ENCODE measurements at regions not wholly inside any gene's neighbourhood (a gene's known extent, or its start where the extent isn't known, plus 50 kb on each side); places are given as distances from the start of the nearest gene placed in this dataset.

- no peak for TF ChIP-seq REST (IDR thresholded peaks at IDR 0.05; ENCODE audit: low read depth, low read length)
- TF ChIP-seq GATA2 (CRISPR knock-in tag; IDR thresholded peaks at IDR 0.05) = no peak
- TF ChIP-seq, protein P1, sequence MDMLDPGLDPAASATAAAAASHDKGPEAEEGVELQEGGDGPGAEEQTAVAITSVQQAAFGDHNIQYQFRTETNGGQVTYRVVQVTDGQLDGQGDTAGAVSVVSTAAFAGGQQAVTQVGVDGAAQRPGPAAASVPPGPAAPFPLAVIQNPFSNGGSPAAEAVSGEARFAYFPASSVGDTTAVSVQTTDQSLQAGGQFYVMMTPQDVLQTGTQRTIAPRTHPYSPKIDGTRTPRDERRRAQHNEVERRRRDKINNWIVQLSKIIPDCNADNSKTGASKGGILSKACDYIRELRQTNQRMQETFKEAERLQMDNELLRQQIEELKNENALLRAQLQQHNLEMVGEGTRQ (IDR thresholded peaks at IDR 0.05; ENCODE audit: borderline replicate concordance, low read depth, low read length) = no peak
- no peak for TF ChIP-seq CTCF (IDR thresholded peaks at IDR 0.05)
- no peak for TF ChIP-seq TAF1 (IDR thresholded peaks at IDR 0.05; ENCODE audit: borderline replicate concordance, low read depth, low read length)
- no peak for TF ChIP-seq EP300 (IDR thresholded peaks at IDR 0.05; ENCODE audit: borderline replicate concordance in 1 of 2, low read depth in 1 of 2, low read length in 1 of 2)
- TF ChIP-seq, protein P2, sequence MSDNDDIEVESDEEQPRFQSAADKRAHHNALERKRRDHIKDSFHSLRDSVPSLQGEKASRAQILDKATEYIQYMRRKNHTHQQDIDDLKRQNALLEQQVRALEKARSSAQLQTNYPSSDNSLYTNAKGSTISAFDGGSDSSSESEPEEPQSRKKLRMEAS (IDR thresholded peaks at IDR 0.05; ENCODE audit: low read depth) = no peak
- TF ChIP-seq GABPA (IDR thresholded peaks at IDR 0.05; ENCODE audit: low read depth) = no peak
- no peak for TF ChIP-seq ZBTB33 (IDR thresholded peaks at IDR 0.05; ENCODE audit: borderline replicate concordance, low read depth)
- TF ChIP-seq RFX5 (IDR thresholded peaks at IDR 0.05; ENCODE audit: low read length) = no peak
- TF ChIP-seq JUND (IDR thresholded peaks at IDR 0.05) = no peak
- TF ChIP-seq FOXM1 (IDR thresholded peaks at IDR 0.05; ENCODE audit: low read depth) = no peak
Observed at GRCh38 chr14:39861696-39862095, 429.5 kb upstream of the FBXO33 start.
